Tibial nerve (tissue), 4 donors: ENCODE measurements at regions not wholly inside any gene's neighbourhood (a gene's known extent, or its start where the extent isn't known, plus 50 kb on each side); places are given as distances from the start of the nearest gene placed in this dataset.

Experiments
- CTCF ChIP-seq, 5 experiments: fragments of 200-600 bp in 3 of 5; fragments of 450-650 bp in 2 of 5; sonication (generic) in 3 of 5; IDR thresholded peaks; one replicate each; pipeline ENCODE4 v1.5.1; 2016 to 2019; ENCODE audit warnings: antibody characterized with exemption in 5 of 5, mild to moderate bottlenecking in 3 of 5, moderate library complexity in 2 of 5
- EP300 ChIP-seq, 2 donors: sonication (generic); formaldehyde crosslinking; IDR thresholded peaks; one replicate each; pipeline ENCODE4 v1.6.1; 2017; ENCODE audit warnings: antibody characterized with exemption in 2 of 2, mild to moderate bottlenecking in 1 of 2
- POLR2A ChIP-seq, 2 donors: fragments of 450-650 bp; IDR thresholded peaks; one replicate each; pipeline ENCODE4 v1.6.1; 2017; ENCODE audit warnings: antibody characterized with exemption in 2 of 2, mild to moderate bottlenecking in 2 of 2, moderate library complexity in 2 of 2

- TF ChIP-seq CTCF (IDR thresholded peaks at IDR 0.05) (no peak), POLR2A (IDR thresholded peaks at IDR 0.05) (no peak), EP300 (IDR thresholded peaks at IDR 0.05) (no peak)
Measured at GRCh38 chr14:28301179-28301578, 465.4 kb upstream of the FOXG1 start.
